NCI-H524 treated with DMSO at 0.1 percent for 48 hours (cell line): ENCODE measurements at regions not wholly inside any gene's neighbourhood (a gene's known extent, or its start where the extent isn't known, plus 50 kb on each side); places are given as distances from the start of the nearest gene placed in this dataset.
A peak's percentile ranks its signal among the peaks of the same experiment; 100 is the strongest.

Source experiments
- DNase-seq: peaks from one replicate; lab custom pipeline; 2025; lab: John Stamatoyannopoulos, UW

- DNase-seq, result no peak
Observed at GRCh38 chr4:153137677-153138630, 66.3 kb upstream of the TRIM2 start.

- DNase-seq, result no peak
Observed at GRCh38 chr4:153138736-153139135, 65.5 kb upstream of the TRIM2 start.

- DNase-seq, result no peak
Observed at GRCh38 chr4:153140294-153140693, 63.9 kb upstream of the TRIM2 start.

- no peak for DNase-seq
Observed at GRCh38 chr4:153141238-153141637, 63.0 kb upstream of the TRIM2 start.

GRCh38 chr4:153142700-153143438, 61.4 kb upstream of the TRIM2 start:
- DNase-seq, result peak; percentile 27

- peak; percentile 59 for DNase-seq
Observed at GRCh38 chr4:153143527-153144348, 60.5 kb upstream of the TRIM2 start.

GRCh38 chr4:153146031-153146430, 58.2 kb upstream of the TRIM2 start:
- no peak for DNase-seq

- DNase-seq, result no peak
Observed at GRCh38 chr4:153146961-153147360, 57.3 kb upstream of the TRIM2 start.

GRCh38 chr4:153148791-153149190, 55.5 kb upstream of the TRIM2 start:
- no peak for DNase-seq

GRCh38 chr4:153151535-153152455, 52.4 kb upstream of the TRIM2 start:
- DNase-seq, result peak; percentile 31

GRCh38 chr4:153152501-153153338, 51.5 kb upstream of the TRIM2 start:
- peak; percentile 46 for DNase-seq

GRCh38 chr4:153153339-153153871, 50.8 kb upstream of the TRIM2 start:
- no peak for DNase-seq

- DNase-seq, result peak; percentile 14
Observed at GRCh38 chr4:153154007-153154975, 50.0 kb upstream of the TRIM2 start.
